K562 (cell line): ENCODE measurements at regions not wholly inside any gene's neighbourhood (a gene's known extent, or its start where the extent isn't known, plus 50 kb on each side); places are given as distances from the start of the nearest gene placed in this dataset.

Source experiments
- ATAC-seq: fragments of 200-7000 bp; cut with Tn5 transposase; 3 replicates; pipeline ENCODE4 v1.9.1; 2020; ENCODE audit warnings: moderate library complexity
- BruUV-seq: library from RNA; stranded (reverse); fragments of 400-500 nt; replicated peaks from 2 replicates; lab custom pipeline; 2021; lab: Mats Ljungman, UMichigan
- CTCF ChIA-PET: fragments of 300-600 bp; formaldehyde crosslinking; extraction: SDS; loops from one replicate; lab custom pipeline; 2021; ENCODE audit warnings: low intra/inter-chr PET ratio; lab: Yijun Ruan, JAX
- POLR2A ChIA-PET: fragments of 300-600, 350-650 bp; sonication (Branson Sonifier 250); formaldehyde crosslinking; extraction: SDS; loops from one replicate; lab custom pipeline; 2021; ENCODE audit warnings: antibody characterized with exemption, inconsistent platforms; lab: Yijun Ruan, JAX
- DNase-seq, 4 experiments: peaks; one replicate each; pipeline versions ENCODE4 v3.0.0 to v3.0.0-alpha.2; 2011 to 2018; ENCODE audit warnings: low spot score in 3 of 4, mixed read lengths in 3 of 4; ENCODE audit errors: extremely low read depth in 1 of 4
- FAIRE-seq: peaks from 2 replicates; lab custom pipeline; 2011; peaks lifted over from hg19 to GRCh38; lab: Jason Lieb, UNC
- H2AFZ ChIP-seq: 2 replicates; pipeline ENCODE4 v1.6.0; 2011; ENCODE audit warnings: low read depth, low read length, control low read depth, inconsistent platforms
- H3K27ac ChIP-seq: fragments of 200-600 bp; 3 replicates; pipeline ENCODE4 v1.8.0; 2011; ENCODE audit warnings: low read depth, mild to moderate bottlenecking, control low read depth, inconsistent platforms, low read length, moderate library complexity, mixed read lengths; ENCODE audit errors: extremely low read depth
- H3K27me3 ChIP-seq, 2 experiments: fragments of 300-600 bp in 1 of 2; 2 replicates in 1 of 2; 3 replicates in 1 of 2; pipeline versions ENCODE4 v1.6.0 to v1.8.0; 2011; ENCODE audit warnings: inconsistent platforms in 2 of 2, low read length in 2 of 2, mild to moderate bottlenecking in 1 of 2, mixed read lengths in 1 of 2, moderate library complexity in 1 of 2; ENCODE audit not compliant: control insufficient read depth in 2 of 2, insufficient read depth in 2 of 2
- H3K36me3 ChIP-seq: fragments of 300-600 bp; 3 replicates; pipeline ENCODE4 v1.8.0; 2011; ENCODE audit warnings: mild to moderate bottlenecking, low read length, inconsistent platforms; ENCODE audit not compliant: control insufficient read depth, insufficient read depth
- H3K4me1 ChIP-seq, 2 experiments: fragments of 200-600 bp in 1 of 2; replicated peaks in 1 of 2; 2 replicates in 1 of 2; 3 replicates in 1 of 2; pipeline versions ENCODE4 v1.5.1 to v1.8.0; 2011; ENCODE audit warnings: inconsistent platforms in 2 of 2, low read length in 2 of 2, mild to moderate bottlenecking in 1 of 2, mixed read lengths in 1 of 2, moderate library complexity in 1 of 2; ENCODE audit not compliant: control insufficient read depth in 2 of 2, insufficient read depth in 2 of 2
- H3K4me2 ChIP-seq: 2 replicates; pipeline ENCODE4 v1.6.1; 2011; ENCODE audit warnings: low read length, control low read depth, inconsistent platforms, mixed read lengths; ENCODE audit not compliant: insufficient read depth
- H3K4me3 ChIP-seq: fragments of 200-600 bp; sonication (generic), shearing (Covaris generic); 2 replicates; pipeline ENCODE4 v1.5.1; 2016; ENCODE audit warnings: control low read depth, inconsistent platforms
- H3K79me2 ChIP-seq: fragments of 200-600 bp; 3 replicates; pipeline ENCODE4 v1.8.0; 2011; ENCODE audit warnings: low read length, inconsistent platforms; ENCODE audit not compliant: control insufficient read depth, insufficient read depth
- H3K9ac ChIP-seq, 2 experiments: 2 replicates each; pipeline versions ENCODE4 v1.6.0 to v1.6.1; 2011; ENCODE audit warnings: low read depth in 2 of 2, low read length in 2 of 2, control low read depth in 1 of 2, inconsistent platforms in 1 of 2, mild to moderate bottlenecking in 1 of 2, mixed read lengths in 1 of 2; ENCODE audit not compliant: insufficient read depth in 1 of 2
- H3K9me1 ChIP-seq: one replicate; pipeline ENCODE4 v1.6.0; 2011; ENCODE audit warnings: inconsistent platforms, mild to moderate bottlenecking, low read length, moderate library complexity; ENCODE audit not compliant: control insufficient read depth, insufficient read depth
- H3K9me3 ChIP-seq: replicated peaks from 2 replicates; pipeline ENCODE4 v1.5.1; 2011; ENCODE audit warnings: low read depth, low read length, inconsistent platforms; ENCODE audit not compliant: control insufficient read depth, insufficient read depth
- H4K20me1 ChIP-seq: replicated peaks from 2 replicates; pipeline ENCODE4 v1.6.1; 2011; ENCODE audit warnings: low read length, inconsistent platforms, mixed read lengths; ENCODE audit not compliant: control insufficient read depth, insufficient read depth
- ARHGAP35 ChIP-seq: fragments of 450-650 bp; IDR thresholded peaks from 2 replicates; pipeline ENCODE4 v1.6.1; 2018; ENCODE audit not compliant: partially characterized antibody
- E2F4 ChIP-seq: sonication (generic); formaldehyde crosslinking; IDR thresholded peaks from 2 replicates; pipeline ENCODE4 v1.8.0; 2022; ENCODE audit warnings: mild to moderate bottlenecking, low read depth, missing genetic modification reagents
- GABPA ChIP-seq: fragments of 200-800 bp; sonication (Bioruptor generic); conservative IDR thresholded peaks from 2 replicates; pipeline ENCODE4 v1.6.1; 2016; ENCODE audit warnings: low read depth, missing genetic modification characterization, missing compliant biosample characterization
- HDAC8 ChIP-seq: fragments of 450-650 bp; IDR thresholded peaks from 2 replicates; pipeline ENCODE4 v1.6.1; 2016; ENCODE audit warnings: mild to moderate bottlenecking, missing genetic modification characterization, moderate library complexity, missing compliant biosample characterization
- KDM2B ChIP-seq: fragments of 250-450 bp; sonication (Bioruptor Pico); IDR thresholded peaks from 2 replicates; pipeline ENCODE4 v1.8.0; 2021; ENCODE audit warnings: mild to moderate bottlenecking, moderate library complexity
- PHB ChIP-seq: fragments of 250-450 bp; sonication (Bioruptor Pico); IDR thresholded peaks from 2 replicates; pipeline ENCODE4 v1.5.0; 2021
- PHF8 ChIP-seq: fragments of 200-600 bp; sonication (generic); IDR thresholded peaks from 2 replicates; pipeline ENCODE4 v1.6.1; 2012; ENCODE audit warnings: mixed run types, mild to moderate bottlenecking, inconsistent platforms, low read length, moderate library complexity, borderline replicate concordance
- SNIP1 ChIP-seq: fragments of 450-650 bp; IDR thresholded peaks from 2 replicates; pipeline ENCODE4 v1.7.1; 2017; ENCODE audit warnings: low read depth, mild to moderate bottlenecking
- TCF3 ChIP-seq: sonication (generic); formaldehyde crosslinking; IDR thresholded peaks from 2 replicates; pipeline ENCODE4 v1.4.0; 2020; ENCODE audit warnings: mild to moderate bottlenecking, missing genetic modification reagents
- ZNF41 ChIP-seq: fragments of 250-450 bp; sonication (Bioruptor Pico); conservative IDR thresholded peaks from 2 replicates; pipeline ENCODE4 v1.4.0; 2020; ENCODE audit warnings: mild to moderate bottlenecking
- WGBS: fragments of 100-300 bp; shearing (Covaris generic); methylation state at CpG from one replicate; pipeline ENCODE4 v1.1.6; 2016; ENCODE audit warnings: low coverage, mixed read lengths; ENCODE audit not compliant: insufficient coverage; ENCODE audit errors: missing lambda C conversion rate; 5-methylcytosine and 5-hydroxymethylcytosine counted together
- in situ Hi-C: fragments of 300-500 bp; cut with MboI; formaldehyde crosslinking; loops from 4 replicates; pipeline ENCODE4 v1.15.0; 2018; ENCODE audit warnings: inconsistent platforms, mixed read lengths
- intact Hi-C: fragments of 100-400 bp; cut with micrococcal nuclease; formaldehyde crosslinking; loops from 2 replicates; pipeline ENCODE4 v1.14.2; 2022
- TF ChIP-seq, protein P1 (sequence below): fragments of 450-650 bp; formaldehyde crosslinking; IDR thresholded peaks from 2 replicates; pipeline ENCODE4 v1.4.0; 2020; ENCODE audit warnings: mild to moderate bottlenecking, moderate library complexity
- TF ChIP-seq, protein P2 (sequence below): fragments of 450-650 bp; IDR thresholded peaks from 2 replicates; pipeline ENCODE4 v1.6.1; 2014; ENCODE audit warnings: low read depth, mild to moderate bottlenecking, moderate library complexity, borderline replicate concordance
- TF ChIP-seq, protein P3 (sequence below): IDR thresholded peaks from 2 replicates; pipeline ENCODE4 v1.6.1; 2011; ENCODE audit warnings: borderline replicate concordance, low read depth, mild to moderate bottlenecking, moderate library complexity, low read length; ENCODE audit not compliant: insufficient read depth, poor library complexity, severe bottlenecking
- TF ChIP-seq, protein P4 (sequence below): fragments of 450-650 bp; formaldehyde crosslinking; conservative IDR thresholded peaks from 2 replicates; pipeline ENCODE4 v1.4.0; 2022; ENCODE audit warnings: mild to moderate bottlenecking, missing genetic modification characterization
- TF ChIP-seq, protein P5 (sequence below): sonication (generic); formaldehyde crosslinking; IDR thresholded peaks from 2 replicates; pipeline ENCODE4 v1.8.0; 2022; ENCODE audit warnings: mild to moderate bottlenecking, missing genetic modification reagents

DNA sequence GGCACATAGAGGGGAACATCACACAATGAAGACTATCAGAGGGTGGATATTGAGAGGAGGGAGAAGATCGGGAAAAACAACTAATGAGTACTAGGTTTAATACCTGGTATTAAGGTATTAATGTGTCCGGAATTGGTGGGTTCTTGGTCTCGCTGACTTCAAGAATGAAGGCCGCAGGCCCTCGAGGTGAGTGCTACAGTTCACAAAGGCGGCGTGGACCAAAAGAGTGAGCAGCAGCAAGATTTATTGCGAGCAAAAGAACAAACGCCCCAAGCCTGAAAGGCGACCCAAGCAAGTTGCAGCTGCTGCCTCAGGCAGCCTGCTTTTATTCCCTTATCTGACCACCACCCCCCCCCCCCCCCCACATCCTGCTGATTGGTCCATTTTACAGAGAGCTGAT, 2022.8 kb downstream of the NCAM2 start:
- no peak overlapping the region for H3K27ac ChIP-seq
- H3K4me1 ChIP-seq: no peaks in the 10 kb centered on the region
- ChIA-PET POLR2A (no interaction called here), CTCF (no interaction called here)
- H2AFZ ChIP-seq: no peak overlapping the region
- no peaks in the 10 kb centered on the region for H3K36me3 ChIP-seq
- FAIRE-seq (no peak), DNase-seq (no peak), ATAC-seq (no peak)
- 3% methylated on average over 10 of the region's 10 CpGs for WGBS
- no TSS peak for BruUV-seq
- no peaks in the 10 kb centered on the region for H3K27me3 ChIP-seq
- no peaks in the 10 kb centered on the region for H3K9me3 ChIP-seq
- no peaks in the 10 kb centered on the region for H3K79me2 ChIP-seq
- H3K9ac ChIP-seq: no peak overlapping the region
- no peaks in the 10 kb centered on the region for H4K20me1 ChIP-seq
- H3K4me3 ChIP-seq: no peak overlapping the region
- H3K4me2 ChIP-seq: no peak overlapping the region
- intact Hi-C loops: no loop called here
- H3K9me1 ChIP-seq: no peaks in the 10 kb centered on the region
- in situ Hi-C loops: no loop called here
- TF ChIP-seq, protein P1, sequence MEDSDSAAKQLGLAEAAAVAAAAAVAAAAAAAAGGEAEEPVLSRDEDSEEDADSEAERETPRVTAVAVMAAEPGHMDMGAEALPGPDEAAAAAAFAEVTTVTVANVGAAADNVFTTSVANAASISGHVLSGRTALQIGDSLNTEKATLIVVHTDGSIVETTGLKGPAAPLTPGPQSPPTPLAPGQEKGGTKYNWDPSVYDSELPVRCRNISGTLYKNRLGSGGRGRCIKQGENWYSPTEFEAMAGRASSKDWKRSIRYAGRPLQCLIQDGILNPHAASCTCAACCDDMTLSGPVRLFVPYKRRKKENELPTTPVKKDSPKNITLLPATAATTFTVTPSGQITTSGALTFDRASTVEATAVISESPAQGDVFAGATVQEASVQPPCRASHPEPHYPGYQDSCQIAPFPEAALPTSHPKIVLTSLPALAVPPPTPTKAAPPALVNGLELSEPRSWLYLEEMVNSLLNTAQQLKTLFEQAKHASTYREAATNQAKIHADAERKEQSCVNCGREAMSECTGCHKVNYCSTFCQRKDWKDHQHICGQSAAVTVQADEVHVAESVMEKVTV: no peak
- TF ChIP-seq HDAC8 (no peak), E2F4 (no peak), ARHGAP35 (no peak), ZNF41 (CRISPR knock-in tag) (no peak), PHF8 (no peak), TCF3 (no peak), KDM2B (CRISPR knock-in tag) (no peak), PHB (CRISPR knock-in tag) (no peak), SNIP1 (no peak), GABPA (no peak)
- TF ChIP-seq, protein P2, sequence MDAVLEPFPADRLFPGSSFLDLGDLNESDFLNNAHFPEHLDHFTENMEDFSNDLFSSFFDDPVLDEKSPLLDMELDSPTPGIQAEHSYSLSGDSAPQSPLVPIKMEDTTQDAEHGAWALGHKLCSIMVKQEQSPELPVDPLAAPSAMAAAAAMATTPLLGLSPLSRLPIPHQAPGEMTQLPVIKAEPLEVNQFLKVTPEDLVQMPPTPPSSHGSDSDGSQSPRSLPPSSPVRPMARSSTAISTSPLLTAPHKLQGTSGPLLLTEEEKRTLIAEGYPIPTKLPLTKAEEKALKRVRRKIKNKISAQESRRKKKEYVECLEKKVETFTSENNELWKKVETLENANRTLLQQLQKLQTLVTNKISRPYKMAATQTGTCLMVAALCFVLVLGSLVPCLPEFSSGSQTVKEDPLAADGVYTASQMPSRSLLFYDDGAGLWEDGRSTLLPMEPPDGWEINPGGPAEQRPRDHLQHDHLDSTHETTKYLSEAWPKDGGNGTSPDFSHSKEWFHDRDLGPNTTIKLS: no peak
- TF ChIP-seq, protein P3, sequence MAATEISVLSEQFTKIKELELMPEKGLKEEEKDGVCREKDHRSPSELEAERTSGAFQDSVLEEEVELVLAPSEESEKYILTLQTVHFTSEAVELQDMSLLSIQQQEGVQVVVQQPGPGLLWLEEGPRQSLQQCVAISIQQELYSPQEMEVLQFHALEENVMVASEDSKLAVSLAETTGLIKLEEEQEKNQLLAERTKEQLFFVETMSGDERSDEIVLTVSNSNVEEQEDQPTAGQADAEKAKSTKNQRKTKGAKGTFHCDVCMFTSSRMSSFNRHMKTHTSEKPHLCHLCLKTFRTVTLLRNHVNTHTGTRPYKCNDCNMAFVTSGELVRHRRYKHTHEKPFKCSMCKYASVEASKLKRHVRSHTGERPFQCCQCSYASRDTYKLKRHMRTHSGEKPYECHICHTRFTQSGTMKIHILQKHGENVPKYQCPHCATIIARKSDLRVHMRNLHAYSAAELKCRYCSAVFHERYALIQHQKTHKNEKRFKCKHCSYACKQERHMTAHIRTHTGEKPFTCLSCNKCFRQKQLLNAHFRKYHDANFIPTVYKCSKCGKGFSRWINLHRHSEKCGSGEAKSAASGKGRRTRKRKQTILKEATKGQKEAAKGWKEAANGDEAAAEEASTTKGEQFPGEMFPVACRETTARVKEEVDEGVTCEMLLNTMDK: no peak
- TF ChIP-seq, protein P4, sequence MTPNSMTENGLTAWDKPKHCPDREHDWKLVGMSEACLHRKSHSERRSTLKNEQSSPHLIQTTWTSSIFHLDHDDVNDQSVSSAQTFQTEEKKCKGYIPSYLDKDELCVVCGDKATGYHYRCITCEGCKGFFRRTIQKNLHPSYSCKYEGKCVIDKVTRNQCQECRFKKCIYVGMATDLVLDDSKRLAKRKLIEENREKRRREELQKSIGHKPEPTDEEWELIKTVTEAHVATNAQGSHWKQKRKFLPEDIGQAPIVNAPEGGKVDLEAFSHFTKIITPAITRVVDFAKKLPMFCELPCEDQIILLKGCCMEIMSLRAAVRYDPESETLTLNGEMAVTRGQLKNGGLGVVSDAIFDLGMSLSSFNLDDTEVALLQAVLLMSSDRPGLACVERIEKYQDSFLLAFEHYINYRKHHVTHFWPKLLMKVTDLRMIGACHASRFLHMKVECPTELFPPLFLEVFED: no peak
- TF ChIP-seq, protein P5, sequence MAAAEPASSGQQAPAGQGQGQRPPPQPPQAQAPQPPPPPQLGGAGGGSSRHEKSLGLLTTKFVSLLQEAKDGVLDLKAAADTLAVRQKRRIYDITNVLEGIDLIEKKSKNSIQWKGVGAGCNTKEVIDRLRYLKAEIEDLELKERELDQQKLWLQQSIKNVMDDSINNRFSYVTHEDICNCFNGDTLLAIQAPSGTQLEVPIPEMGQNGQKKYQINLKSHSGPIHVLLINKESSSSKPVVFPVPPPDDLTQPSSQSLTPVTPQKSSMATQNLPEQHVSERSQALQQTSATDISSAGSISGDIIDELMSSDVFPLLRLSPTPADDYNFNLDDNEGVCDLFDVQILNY (CRISPR knock-in tag): no peak
